ENCODE measurements at regions not wholly inside any gene's neighbourhood (a gene's known extent, or its start where the extent isn't known, plus 50 kb on each side); places are given as distances from the start of the nearest gene placed in this dataset.

- no peak for TF ChIP-seq ATF2 (CRISPR knock-in tag; IDR thresholded peaks at IDR 0.05)
- no peak for TF ChIP-seq SP2 (CRISPR knock-in tag; IDR thresholded peaks at IDR 0.05)
- TF ChIP-seq, protein P1, sequence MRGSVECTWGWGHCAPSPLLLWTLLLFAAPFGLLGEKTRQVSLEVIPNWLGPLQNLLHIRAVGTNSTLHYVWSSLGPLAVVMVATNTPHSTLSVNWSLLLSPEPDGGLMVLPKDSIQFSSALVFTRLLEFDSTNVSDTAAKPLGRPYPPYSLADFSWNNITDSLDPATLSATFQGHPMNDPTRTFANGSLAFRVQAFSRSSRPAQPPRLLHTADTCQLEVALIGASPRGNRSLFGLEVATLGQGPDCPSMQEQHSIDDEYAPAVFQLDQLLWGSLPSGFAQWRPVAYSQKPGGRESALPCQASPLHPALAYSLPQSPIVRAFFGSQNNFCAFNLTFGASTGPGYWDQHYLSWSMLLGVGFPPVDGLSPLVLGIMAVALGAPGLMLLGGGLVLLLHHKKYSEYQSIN (CRISPR knock-in tag; IDR thresholded peaks at IDR 0.05; ENCODE audit: borderline replicate concordance) = no peak
- TF ChIP-seq NFATC3 (CRISPR knock-in tag; IDR thresholded peaks at IDR 0.05) = no peak
- TF ChIP-seq ZNF788 (CRISPR knock-in tag; IDR thresholded peaks at IDR 0.05; ENCODE audit: borderline replicate concordance) = no peak
- TF ChIP-seq ZNF614 (CRISPR knock-in tag; IDR thresholded peaks at IDR 0.05; ENCODE audit: borderline replicate concordance) = no peak
- TF ChIP-seq SP1 (IDR thresholded peaks at IDR 0.05) = no peak
- TF ChIP-seq SP1 (CRISPR knock-in tag; IDR thresholded peaks at IDR 0.05) = no peak
- TF ChIP-seq, protein P2, sequence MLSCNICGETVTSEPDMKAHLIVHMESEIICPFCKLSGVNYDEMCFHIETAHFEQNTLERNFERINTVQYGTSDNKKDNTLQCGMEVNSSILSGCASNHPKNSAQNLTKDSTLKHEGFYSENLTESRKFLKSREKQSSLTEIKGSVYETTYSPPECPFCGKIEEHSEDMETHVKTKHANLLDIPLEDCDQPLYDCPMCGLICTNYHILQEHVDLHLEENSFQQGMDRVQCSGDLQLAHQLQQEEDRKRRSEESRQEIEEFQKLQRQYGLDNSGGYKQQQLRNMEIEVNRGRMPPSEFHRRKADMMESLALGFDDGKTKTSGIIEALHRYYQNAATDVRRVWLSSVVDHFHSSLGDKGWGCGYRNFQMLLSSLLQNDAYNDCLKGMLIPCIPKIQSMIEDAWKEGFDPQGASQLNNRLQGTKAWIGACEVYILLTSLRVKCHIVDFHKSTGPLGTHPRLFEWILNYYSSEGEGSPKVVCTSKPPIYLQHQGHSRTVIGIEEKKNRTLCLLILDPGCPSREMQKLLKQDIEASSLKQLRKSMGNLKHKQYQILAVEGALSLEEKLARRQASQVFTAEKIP (CRISPR knock-in tag; IDR thresholded peaks at IDR 0.05; ENCODE audit: borderline replicate concordance) = no peak
- no peak for TF ChIP-seq ZNF501 (CRISPR knock-in tag; IDR thresholded peaks at IDR 0.05)
- no peak for TF ChIP-seq HOXA7 (CRISPR knock-in tag; IDR thresholded peaks at IDR 0.05)
- no peak for TF ChIP-seq RXRA (CRISPR knock-in tag; IDR thresholded peaks at IDR 0.05)
- TF ChIP-seq ZNF557 (CRISPR knock-in tag; IDR thresholded peaks at IDR 0.05) = no peak
- TF ChIP-seq NR2F6 (IDR thresholded peaks at IDR 0.05) = no peak
- TF ChIP-seq NR2F6 (CRISPR knock-in tag; IDR thresholded peaks at IDR 0.05) = no peak
- TF ChIP-seq AGO2 (optimal IDR thresholded peaks at IDR 0.05; ENCODE audit: low read depth, low read length) = no peak
- TF ChIP-seq MEF2D (CRISPR knock-in tag; IDR thresholded peaks at IDR 0.05) = no peak
- TF ChIP-seq ZFYVE20 (CRISPR knock-in tag; IDR thresholded peaks at IDR 0.05; ENCODE audit: borderline replicate concordance, low read depth) = no peak
- TF ChIP-seq NCOA2 (CRISPR knock-in tag; IDR thresholded peaks at IDR 0.05) = no peak
- TF ChIP-seq NCOR1 (IDR thresholded peaks at IDR 0.05; ENCODE audit: borderline replicate concordance, low read length) = no peak
- TF ChIP-seq ZNF280B (CRISPR knock-in tag; IDR thresholded peaks at IDR 0.05; ENCODE audit: borderline replicate concordance) = no peak
- no peak for TF ChIP-seq SOX5 (CRISPR knock-in tag; IDR thresholded peaks at IDR 0.05; ENCODE audit: borderline replicate concordance)
- FAIRE-seq = no peak
- no peaks in the 10 kb centered on the region for H3K36me3 ChIP-seq (replicated peaks in 1 of 2; ENCODE audit: control insufficient read depth in 1 of 2, insufficient read depth in 2 of 2, low read length in 2 of 2)
- no peaks in the 10 kb centered on the region for H3K79me2 ChIP-seq (ENCODE audit: insufficient read depth, low read length)
- CTCF ChIA-PET (ENCODE audit: low intra/inter-chr PET ratio, low total read pairs) = no interaction called here
- no peak for ATAC-seq
- H3K4me2 ChIP-seq (ENCODE audit: low read depth, low read length) = no peak overlapping the region
- no TSS peak for BruUV-seq (replicated peaks)
- DNase-seq (ENCODE audit: low spot score) = no peak
- no peak overlapping the region for H2AFZ ChIP-seq (ENCODE audit: low read length)
- no peaks in the 10 kb centered on the region for H4K20me1 ChIP-seq (ENCODE audit: insufficient read depth, low read length)
- no peaks in the 10 kb centered on the region for H3K9me3 ChIP-seq (ENCODE audit: low read length)
- intact Hi-C loops (cut with micrococcal nuclease; ENCODE audit: unreplicated experiment) = no loop called here
- no peak overlapping the region for H3K4me3 ChIP-seq (replicated peaks in 1 of 3; ENCODE audit: insufficient read depth in 1 of 3, low read depth in 2 of 3, low read length in 3 of 3)
- POLR2A ChIA-PET = no interaction called here
- H3K27me3 ChIP-seq (ENCODE audit: control insufficient read depth in 1 of 2, insufficient read depth in 2 of 2, low read length in 2 of 2) = no peaks in the 10 kb centered on the region
- H3K9ac ChIP-seq (ENCODE audit: insufficient read depth, low read depth, low read length) = no peak overlapping the region
- in situ Hi-C loops (cut with HindIII; ENCODE audit: extremely low pct_ligation_motif_present, low pct_unique_long_range_greater_than_20kb) = no loop called here
- H3K4me1 ChIP-seq (ENCODE audit: insufficient read depth, low read length) = no peaks in the 10 kb centered on the region
- under 1% methylated on average over 3 of the region's 3 CpGs for WGBS (ENCODE audit: low lambda C conversion rate)
- H3K27ac ChIP-seq (ENCODE audit: extremely low read length, insufficient read depth, low read length) = no peak overlapping the region
These were observed 142.1 kb downstream of the BMP2 start for GRCh38 chr20:6909608-6910007.
